Right lung (tissue), 2 donors: ENCODE measurements at regions not wholly inside any gene's neighbourhood (a gene's known extent, or its start where the extent isn't known, plus 50 kb on each side); places are given as distances from the start of the nearest gene placed in this dataset.
"Not testable (repeated sequence)": the region's sequence is repeated elsewhere in the genome, so short reads cannot be mapped to it uniquely, and the experiment has no call there.

ENCODE experiments used
- DNase-seq, 2 donors: peaks; one replicate each; pipeline ENCODE4 v3.0.0-alpha.2; 2013

DNA sequence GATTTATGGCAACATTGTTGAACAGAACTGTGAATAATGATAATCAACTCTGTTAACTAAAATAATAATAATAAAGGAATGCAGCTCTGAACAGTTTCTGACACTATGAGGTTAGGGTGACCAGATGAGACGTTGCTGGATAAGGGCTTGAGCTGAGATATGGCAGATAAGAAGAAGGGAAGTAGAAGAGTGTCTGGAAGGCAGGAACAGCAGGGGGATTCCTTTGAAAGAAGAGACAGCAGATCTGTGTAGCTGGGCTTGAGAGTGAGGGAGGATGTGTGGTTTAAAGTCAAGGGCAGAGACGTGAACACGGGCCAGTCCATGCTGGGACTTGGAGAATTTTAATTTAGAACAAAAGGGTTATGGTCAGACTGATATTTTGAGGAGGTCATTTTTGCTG is 273.1 kb upstream of the SLC14A2 start:
- DNase-seq, result no peak

DNA sequence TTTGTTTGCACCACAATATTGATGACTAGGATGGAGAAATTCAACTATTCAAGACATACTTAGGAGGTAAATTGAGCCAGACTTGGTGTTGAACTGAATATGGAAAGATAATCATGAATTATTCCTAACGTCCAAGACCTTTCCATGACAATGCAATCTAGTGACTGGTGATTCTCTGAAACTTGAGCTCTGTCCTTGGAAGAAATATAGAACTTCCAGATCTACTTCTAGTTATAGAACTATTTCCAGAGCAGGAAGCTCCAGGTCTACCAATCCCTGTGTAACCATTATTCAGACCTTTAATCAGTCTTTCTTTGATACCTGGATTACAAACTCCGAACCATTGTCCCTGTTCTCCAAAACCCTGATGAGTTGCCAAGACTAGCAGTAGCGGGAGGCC is 272.6 kb upstream of the SLC14A2 start:
- no peak for DNase-seq

DNA sequence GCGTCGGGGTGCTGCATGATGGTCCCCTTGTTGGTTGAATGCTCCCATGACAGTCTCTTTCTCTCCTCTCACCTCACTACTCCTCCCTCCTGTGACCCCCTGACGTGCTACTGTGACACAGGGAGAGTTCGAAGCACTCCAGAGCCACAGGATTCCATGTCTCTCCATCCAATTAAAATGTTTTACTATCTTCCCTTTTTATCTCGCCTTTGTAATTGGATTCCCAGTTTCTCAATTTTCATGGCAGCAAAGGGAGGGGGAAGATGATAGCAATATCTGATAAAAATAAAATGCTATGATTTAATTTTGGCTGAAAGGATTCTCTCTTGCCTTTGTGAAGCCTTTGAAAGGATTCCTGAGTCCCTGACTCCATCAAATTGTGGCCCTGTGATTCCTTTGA is 271.9 kb upstream of the SLC14A2 start:
- DNase-seq, result no peak

DNA sequence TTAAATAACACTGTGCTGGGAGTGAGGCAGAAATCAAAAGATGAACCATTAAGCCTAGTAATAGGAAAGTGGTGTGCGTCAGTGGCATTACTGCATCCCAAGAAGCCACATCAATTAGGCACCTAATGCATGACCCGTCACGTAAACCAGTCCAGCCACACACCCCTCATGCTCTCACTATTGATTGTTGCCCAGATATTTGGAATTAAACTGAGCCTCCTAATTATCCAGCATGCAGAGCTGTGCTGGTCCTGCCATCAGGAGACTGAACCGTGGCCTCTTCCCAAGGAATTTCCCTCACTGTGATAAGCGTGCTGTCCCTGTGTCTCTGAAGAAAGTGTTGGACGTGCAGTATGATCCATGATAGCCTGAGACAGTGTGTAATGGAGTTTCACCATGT is 270.6 kb upstream of the SLC14A2 start:
- not testable (repeated sequence) for DNase-seq

DNA sequence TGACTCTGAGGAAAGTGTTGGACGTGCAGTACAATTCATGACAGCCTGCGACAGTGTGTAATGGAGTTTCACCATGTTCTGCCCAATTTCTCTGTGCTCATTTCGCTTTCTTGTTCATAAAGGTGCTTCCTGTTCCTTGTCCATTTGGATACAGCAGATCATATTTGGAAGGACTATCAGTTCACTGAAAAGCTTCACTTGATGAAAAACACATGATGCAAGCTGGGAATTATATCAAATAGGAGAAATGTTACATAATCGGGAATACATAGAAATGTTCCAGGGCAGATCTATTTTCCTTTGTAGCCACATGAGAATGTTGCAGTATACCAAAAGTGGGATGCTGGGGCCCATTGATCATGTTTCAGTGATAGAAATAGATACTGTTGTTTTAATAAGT is 266.3 kb upstream of the SLC14A2 start:
- no peak for DNase-seq

DNA sequence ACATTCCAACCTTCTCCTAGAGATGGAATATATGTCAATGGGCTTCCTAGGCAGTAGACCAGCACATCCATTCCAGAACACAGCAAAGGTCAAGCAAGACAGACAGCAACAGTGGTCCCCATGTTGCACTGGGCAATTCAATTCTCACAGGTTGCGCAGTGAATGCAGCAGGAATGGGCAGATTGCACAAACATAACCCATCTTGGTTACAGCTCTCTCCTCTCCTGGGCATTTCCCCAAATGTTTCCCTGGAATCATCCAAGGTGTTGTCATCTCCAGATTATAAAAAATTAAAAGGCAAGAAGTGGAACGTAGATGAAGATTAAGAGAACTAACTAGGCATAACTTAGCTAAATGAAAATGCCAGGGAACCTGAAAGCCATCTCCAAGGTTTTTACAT is 265.8 kb upstream of the SLC14A2 start:
- DNase-seq, result no peak

DNA sequence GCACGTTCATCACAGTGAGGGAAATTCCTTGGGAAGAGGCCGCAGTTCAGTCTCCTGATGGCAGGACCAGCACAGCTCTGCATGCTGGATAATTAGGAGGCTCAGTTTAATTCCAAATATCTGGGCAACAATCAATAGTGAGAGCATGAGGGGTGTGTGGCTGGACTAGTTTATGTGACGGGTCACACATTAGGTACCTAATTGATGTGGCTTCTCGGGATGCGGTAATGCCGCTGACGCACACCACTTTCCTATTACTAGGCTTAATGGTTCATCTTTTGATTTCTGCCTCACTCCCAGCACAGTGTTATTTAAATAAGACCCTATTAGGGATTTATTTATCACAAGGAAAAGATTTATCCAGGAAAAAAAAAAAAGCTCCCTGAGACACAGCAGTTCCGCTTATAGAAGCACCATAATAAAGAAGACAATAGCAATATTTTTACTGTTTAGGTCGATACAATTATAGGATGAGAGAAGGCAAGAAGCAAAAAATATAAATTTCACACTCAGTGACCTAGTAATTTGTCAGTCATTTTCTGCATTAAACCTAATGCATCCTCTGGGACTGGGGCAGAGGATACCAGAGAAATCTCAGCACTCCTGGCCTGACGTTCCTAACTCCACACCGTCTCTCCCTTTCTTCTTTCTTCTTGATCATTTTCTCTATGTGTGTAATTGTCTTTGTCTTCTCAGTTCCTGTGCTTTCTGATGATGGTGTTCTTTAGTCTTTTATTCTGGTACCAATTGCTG is 264.7 kb upstream of the SLC14A2 start:
- DNase-seq, result no peak

DNA sequence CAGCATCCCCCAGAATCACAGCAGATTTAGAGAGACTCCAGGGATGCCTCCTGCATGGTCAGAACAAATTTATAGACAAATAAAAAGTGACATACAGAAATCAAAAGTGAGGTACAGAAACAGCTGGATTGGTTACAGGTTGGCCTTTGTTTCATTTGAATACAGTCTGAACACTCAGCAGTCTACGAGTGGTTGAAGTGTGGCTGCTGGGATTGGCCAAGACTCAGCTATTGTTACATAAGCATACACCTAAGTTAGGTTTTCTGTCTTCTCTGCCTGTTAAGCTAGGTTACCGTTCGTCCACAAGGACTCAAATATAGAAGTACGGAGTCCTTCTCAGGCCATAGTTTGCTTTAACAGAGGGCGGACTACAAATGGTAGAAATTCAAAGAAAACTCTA is 262.4 kb upstream of the SLC14A2 start:
- DNase-seq, result no peak

DNA sequence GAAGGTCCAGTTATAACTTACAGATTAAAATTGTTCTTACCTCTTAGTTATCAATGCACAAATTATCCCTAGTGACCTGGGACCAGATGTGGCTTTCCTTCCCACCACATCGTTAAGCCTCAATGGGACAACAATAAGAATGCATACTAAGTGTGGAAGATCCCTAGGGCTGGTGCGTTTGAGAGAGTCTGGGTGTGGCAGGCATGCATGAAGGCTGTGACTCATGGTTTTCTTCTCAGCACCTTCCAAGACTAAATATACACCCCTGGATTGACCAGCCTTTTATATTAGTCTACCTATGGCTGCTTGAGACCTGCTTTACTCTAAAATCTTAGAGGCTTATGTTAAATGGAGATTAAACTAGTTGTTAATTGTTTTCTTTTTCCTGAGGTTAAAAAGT is 261.7 kb upstream of the SLC14A2 start:
- no peak for DNase-seq

DNA sequence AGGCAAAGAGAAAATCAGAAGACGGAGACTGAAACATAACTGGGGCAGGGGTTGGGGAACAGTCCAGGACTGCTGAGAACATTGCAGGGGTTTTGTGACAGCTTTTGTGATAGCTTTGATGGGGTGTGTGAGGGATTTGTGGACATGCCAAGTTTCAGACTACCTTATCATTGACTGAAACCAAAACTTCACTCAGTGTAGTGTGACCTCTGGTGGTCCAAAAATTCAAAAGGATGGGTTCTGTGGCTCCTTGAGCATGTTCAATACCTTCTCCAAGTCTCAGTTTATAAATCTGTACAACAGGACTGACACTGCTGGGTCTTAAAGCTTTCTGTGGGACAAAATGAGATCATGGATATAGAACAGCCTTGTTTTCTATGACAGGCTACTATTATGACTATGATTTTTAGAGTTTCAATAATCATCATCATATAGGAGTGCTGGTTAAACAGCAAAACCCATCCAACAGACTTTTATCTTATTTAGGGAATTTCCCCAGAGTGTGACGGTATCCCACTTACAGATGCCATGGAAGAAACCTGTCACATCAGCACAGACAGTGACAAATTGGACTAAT is 259.2 kb upstream of the SLC14A2 start:
- DNase-seq, result peak in 1 of 2 donors; percentile 23

DNA sequence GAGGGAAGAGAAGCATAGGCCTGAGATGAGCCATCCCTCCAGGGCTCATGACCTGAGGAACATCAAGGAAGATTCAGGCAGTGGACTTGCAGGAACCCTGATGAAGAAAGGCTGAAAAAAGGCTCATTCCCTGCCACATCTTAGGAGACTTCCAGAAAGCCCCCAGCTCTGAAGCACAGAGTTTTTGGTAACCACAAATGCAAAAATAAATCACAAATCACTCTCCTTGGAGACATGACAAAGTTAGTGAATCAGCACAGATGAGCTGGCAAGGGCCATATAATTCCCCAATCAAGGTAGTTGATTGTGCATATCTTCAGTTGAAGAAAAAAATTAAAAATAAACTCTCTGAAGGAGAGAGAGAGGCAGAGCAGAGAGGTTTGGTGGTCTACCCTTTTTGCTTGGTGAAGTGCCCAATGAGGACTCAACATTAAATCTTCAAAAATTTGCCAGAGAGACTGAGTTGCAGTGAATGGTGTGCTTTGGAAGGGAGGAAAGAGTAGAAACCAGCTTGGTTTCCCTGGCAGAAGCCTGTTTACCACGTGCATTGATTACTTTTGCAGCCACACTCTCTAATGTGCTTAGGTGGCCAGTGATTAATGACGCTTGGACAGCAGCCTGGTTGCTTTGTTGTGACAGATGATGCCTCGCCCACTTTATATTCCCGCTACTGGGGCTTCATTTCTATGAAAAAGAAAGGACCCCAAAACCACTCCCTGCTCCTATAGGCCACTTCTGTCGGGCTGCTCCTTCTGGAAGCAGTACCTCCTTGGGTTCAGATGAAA is 257.4 kb upstream of the SLC14A2 start:
- DNase-seq, result no peak

DNA sequence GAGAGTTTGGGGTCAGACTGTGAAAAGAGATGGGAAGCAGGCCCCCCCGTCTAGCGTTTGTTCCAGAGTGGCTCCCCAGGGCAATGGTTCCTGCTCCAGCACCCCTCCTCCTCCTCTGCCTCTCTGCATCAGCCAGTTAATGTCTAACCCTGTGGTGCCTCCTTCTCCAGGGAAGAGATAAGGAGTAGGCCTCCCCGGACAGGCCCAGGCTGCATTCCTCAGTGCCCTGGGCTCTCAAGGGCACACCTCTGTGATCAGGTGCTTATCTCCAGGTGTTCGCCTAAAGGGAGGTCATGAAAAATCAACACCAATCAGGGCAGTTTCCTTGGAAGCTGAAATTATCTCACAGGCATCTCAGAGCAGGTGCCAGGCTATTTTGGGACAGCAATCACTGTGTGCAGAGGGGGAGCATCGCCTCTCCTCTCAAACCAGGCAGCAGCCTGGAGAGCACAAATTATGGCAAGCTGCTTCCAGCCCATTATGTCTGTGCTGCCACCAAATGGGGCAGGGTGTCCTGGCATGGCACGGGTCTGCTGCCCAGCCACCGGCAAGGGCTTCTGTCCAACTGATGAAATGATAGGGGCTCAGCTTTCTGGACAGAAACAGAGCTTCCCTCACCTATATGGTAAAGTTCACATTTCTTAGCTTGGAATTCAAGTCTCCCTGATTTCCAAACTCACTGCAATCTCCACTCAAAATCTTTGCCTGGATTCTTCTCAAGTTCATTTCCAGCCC is 255.8 kb upstream of the SLC14A2 start:
- peak in 1 of 2 donors; percentile 21 for DNase-seq

DNA sequence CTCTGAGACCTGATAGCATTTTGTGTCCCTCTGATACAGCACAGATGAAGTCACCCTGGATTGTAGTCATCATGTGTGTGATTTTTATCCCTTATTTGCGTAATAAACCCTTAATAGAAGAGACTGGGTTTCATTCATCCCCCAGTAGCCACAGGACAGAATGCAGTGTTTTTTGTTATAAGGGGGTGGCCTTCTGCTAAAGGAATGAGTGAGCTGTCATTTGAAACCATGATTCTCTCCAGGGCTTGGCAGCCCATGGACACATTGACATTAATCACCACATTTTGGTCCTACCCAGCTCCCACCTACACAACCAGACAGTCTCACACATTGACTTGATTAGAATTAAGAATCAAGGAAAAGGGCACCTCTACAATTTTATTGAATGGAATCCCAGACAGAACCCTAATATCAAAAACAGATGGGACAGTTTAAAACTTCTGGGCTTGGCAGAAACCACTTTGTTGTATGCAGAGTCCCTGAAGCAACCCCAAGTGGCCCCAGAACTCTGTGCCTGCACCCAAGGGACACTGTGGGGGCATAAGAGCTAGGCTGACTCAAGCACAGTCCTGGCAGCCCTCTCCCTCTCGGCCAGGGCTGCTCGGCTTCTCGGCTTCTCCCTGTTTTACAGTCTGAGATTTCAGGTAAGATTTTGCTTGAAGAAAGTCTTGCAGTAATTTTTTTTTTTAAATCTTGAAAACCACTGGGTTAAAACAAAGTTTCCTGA is 254.0 kb upstream of the SLC14A2 start:
- DNase-seq, result no peak

DNA sequence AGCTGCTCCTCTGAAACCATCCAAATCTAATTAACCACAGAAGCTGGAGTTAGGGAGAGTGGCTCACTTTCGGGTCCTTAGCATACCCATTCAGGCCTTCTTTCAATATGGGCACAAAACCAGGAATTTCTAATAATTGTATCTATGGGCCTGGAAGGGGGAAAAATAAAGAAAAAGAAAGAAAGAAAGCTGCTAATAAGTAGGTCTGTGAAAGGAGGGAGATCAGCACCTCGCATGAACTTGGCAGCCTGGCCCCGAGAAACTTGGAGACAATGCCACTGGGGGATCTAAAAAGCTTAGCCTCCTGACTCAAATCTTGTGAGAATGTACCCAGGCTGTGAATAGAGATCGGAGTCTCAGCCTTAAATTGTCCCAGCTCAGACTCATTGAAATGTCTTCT is 252.1 kb upstream of the SLC14A2 start:
- DNase-seq, result no peak

DNA sequence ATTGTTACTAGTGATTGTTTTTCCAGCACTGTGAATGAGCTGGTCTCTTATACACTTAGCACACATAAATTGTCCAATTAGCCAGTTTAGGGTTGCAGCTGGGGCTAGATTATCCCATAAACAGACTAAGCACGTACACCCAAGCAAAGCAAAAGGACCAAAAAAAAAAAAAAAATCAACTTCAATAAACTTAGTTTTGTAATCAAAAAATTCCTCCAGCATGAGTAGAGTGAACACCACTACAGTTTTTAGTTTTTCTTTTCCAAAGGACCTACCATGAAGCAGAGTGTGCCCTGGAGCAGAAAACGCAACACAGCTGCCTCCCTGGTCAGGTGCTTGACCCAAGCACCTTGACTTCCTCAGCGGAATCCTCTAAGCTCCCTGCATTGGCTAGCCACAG is 249.4 kb upstream of the SLC14A2 start:
- no peak for DNase-seq

DNA sequence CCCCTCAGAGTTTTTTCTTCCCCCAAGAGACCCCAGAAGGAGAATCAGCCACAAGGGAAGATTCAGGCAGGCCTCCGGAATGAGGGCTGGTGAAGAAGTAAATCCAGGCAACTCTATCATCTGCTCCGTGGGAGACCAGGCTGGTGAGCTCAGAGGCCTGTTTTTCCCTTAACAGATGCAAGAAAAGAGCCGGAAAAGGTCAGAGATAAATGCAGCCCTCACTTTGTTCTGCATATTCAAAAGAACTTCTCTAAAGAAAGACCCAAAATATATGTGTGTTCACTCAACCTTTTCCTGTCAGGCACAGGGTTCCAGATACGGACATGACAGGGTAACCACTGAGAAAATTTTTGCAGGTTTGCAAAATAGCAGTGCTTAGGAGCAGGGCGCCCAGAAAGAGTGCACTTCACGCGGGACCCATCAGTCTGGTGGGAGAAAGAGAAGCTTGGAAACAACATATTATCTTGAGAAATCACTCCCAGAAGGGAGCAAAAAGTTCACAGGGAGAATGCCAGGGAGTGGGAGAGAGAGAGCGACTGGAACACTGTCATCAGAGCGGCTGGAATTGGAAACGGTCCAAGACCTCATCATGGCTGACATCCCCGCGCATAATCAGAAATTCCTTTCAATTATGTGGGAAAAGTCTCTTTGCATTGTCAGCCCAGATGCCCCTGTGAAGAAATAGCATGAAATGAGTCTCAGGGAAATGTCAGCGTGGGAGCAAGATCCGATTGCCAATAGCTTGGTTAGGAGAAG is 244.8 kb upstream of the SLC14A2 start:
- DNase-seq, result peak; percentile 55 to 58

DNA sequence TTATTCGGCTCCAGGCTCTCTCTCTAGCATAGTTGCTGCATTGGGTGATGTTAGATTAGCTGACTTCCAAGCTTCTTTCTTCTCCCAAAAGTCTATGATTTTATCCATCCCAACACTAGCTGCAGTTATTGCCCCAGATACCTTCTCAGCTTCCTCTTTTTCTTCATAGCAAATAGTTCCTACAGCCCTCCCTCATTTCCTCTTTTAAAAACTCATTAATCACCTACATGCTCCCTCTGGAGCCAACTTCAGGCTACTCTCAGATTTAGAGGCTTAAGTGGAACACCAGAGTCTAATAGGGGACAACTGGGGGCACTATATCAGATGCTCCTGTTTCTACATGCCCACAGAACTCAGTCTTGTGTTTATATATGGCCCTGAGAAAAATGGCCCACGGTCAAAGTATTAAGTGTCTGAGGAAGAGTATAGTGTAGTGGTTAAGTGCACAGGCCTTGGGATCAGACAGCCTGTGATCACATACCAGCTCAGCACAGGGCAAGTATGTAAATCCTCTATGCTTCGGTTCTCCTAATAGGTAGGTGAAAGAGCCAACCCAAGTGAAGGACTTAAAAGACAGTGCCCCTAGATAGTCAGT is 241.9 kb upstream of the SLC14A2 start:
- no peak for DNase-seq

DNA sequence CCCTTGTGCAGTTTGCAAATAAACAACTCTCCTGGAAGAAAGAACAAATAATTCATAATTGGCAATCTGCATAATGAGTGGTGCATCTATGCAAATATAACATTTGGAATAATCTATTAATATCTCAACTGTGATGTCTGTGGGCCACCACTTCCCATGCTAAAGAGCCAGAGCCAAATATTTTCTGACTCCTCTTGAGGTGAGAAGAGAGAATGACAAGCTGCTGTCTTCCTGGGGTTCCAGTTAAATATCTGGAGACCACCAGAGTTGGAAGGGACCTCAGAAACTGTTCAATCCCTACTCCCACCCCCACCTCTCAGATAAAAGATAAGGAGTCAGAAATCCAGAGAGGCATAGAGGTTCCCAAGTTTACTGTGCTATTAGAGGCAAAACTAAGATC is 241.0 kb upstream of the SLC14A2 start:
- DNase-seq, result no peak

DNA sequence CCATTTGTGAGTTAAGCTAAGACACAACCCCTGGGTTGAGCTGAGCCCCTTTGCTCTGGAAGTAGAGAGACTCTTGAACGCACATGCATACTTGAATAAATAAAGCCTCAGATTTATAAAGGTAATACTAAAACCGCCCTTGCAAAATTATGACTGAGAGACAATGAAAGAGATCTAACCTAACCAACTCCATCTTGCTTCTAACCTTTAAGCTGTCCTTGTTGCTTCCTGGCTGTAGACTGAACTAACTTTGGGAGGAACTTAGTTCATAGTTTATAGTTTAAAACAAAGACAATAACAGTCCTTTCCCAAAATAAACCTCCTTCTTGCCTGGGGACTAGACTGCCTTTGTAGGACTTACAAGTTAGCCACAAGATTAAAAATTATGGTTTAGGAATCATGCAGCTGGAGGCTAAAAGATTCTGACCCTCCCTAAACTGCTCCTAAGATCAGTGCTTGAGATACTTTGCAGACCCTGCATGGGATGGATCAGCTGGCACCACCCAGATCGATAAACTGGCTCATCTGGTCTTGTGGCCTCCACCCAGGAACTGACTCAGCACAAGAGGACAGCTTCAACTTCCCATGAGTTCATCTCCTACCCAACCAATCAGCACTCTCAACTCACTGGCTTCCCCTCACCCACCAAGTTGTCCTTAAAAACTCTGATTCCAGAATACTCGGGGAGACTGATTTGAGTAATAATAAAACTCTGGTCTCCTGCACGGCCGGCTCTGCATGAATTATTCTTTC is 240.2 kb upstream of the SLC14A2 start:
- DNase-seq, result no peak

DNA sequence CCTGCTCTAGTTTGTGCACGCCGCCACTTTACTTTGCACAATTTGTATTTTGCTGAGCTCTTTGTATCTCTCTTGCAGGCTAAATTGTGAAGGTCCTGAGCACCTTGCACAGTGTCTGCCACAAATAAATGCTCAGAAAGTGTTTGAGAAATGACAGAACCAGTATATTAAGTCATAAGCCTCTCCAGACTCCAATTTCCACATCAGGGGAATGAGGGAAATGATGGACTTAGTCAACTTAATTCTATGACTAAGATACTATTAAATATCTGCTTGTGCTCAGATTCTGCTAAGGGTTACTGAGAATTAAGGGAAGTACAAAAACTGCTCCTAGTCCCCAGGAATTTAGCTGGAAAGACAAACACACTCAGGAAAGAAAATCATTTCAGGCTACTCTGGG is 239.1 kb upstream of the SLC14A2 start:
- DNase-seq, result no peak
